ENCODE measurements at regions not wholly inside any gene's neighbourhood (a gene's known extent, or its start where the extent isn't known, plus 50 kb on each side); places are given as distances from the start of the nearest gene placed in this dataset.

DNA sequence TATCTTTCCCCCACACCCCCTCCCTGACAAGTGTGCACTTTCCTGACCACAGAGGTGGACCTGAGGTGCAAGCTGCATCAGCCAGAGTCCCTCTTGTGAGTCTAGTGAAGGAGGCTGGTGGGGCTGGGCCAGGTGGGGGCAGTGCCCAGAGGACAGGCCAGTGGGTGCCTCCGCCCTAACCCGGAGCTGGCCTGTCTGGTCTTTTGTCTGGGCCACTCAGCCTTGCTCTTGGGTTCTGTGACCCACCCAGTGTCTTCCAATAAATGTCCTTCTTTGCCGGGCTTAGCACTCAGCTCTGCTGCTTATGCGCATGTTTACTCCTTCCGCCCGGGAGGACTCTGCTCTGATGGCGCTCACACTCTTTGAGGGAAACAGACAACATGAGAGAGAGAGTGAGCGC is 526.2 kb downstream of the TBC1D22A start:
- Histone ChIP-seq H3K4me1 (ENCODE audit: control insufficient read depth, low read length) (no peaks in the 10 kb centered on the region), H3K36me3 (ENCODE audit: control insufficient read depth, low read length) (no peaks in the 10 kb centered on the region), H3K9me2 (replicated peaks; ENCODE audit: control insufficient read depth, low read length) (no peaks in the 10 kb centered on the region), H3K9me3 (ENCODE audit: control insufficient read depth, insufficient read depth, low read length) (no peaks in the 10 kb centered on the region), H4K20me1 (ENCODE audit: control insufficient read depth, insufficient read depth, low read depth, low read length) (no peaks in the 10 kb centered on the region), H3K79me2 (ENCODE audit: control insufficient read depth, low read length) (no peaks in the 10 kb centered on the region), H3F3A (ENCODE audit: control insufficient read depth, insufficient read depth) (no peaks in the 10 kb centered on the region), H3K27me3 (ENCODE audit: control insufficient read depth, low read length) (no peaks in the 10 kb centered on the region), H3K27ac (ENCODE audit: low read depth, low read length) (no peak overlapping the region), H3K4me3 (ENCODE audit: low read length) (no peak overlapping the region), H3K4me2 (ENCODE audit: low read length) (no peak overlapping the region)
- no peak for TF ChIP-seq EZH2phosphoT487 (IDR thresholded peaks at IDR 0.05; ENCODE audit: borderline replicate concordance, low read length)

- H3K4me3 ChIP-seq (ENCODE audit: low read length) = no peak overlapping the region
- no peaks in the 10 kb centered on the region for H3F3A ChIP-seq (ENCODE audit: control insufficient read depth, insufficient read depth)
- H3K79me2 ChIP-seq (ENCODE audit: control insufficient read depth, low read length) = no peaks in the 10 kb centered on the region
- H3K36me3 ChIP-seq (ENCODE audit: control insufficient read depth, low read length) = no peaks in the 10 kb centered on the region
- H4K20me1 ChIP-seq (ENCODE audit: control insufficient read depth, insufficient read depth, low read depth, low read length) = no peaks in the 10 kb centered on the region
- no peaks in the 10 kb centered on the region for H3K27me3 ChIP-seq (ENCODE audit: control insufficient read depth, low read length)
- no peaks in the 10 kb centered on the region for H3K4me1 ChIP-seq (ENCODE audit: control insufficient read depth, low read length)
- H3K4me2 ChIP-seq (ENCODE audit: low read length) = no peak overlapping the region
- H3K27ac ChIP-seq (ENCODE audit: low read depth, low read length) = no peak overlapping the region
- H3K9me3 ChIP-seq (ENCODE audit: control insufficient read depth, insufficient read depth, low read length) = no peaks in the 10 kb centered on the region
- H3K9me2 ChIP-seq (replicated peaks; ENCODE audit: control insufficient read depth, low read length) = no peaks in the 10 kb centered on the region
- TF ChIP-seq CTCF (IDR thresholded peaks at IDR 0.05; ENCODE audit: low read depth, low read length, poor library complexity, severe bottlenecking) = no peak
- no peak for TF ChIP-seq EZH2phosphoT487 (IDR thresholded peaks at IDR 0.05; ENCODE audit: borderline replicate concordance, low read length)
These were observed 525.1 kb downstream of the TBC1D22A start for GRCh38 chr22:47287516-47287915.

DNA sequence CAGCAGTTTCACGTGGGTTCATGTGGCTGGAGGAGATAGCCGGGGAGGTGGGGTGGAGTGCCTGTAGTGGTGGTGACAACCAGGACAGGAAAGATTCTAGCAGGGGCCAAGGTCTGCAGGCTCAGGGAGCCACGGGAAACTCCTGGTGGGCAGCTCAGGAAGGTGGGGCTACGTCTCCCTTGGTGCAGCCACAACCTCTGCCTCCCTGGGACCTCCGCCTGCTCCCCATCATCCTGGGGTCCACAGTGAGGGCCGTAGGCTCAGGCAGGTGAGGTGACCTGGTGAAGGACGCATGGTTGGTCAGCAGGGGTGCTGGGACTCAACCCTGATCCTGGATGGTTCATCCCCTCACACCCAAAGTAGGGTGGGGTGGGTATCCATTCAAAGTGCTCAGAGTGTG is 524.1 kb downstream of the TBC1D22A start:
- Histone ChIP-seq H3F3A (ENCODE audit: control insufficient read depth, insufficient read depth) (no peaks in the 10 kb centered on the region), H3K9me2 (replicated peaks; ENCODE audit: control insufficient read depth, low read length) (no peaks in the 10 kb centered on the region), H4K20me1 (ENCODE audit: control insufficient read depth, insufficient read depth, low read depth, low read length) (no peaks in the 10 kb centered on the region), H3K79me2 (ENCODE audit: control insufficient read depth, low read length) (no peaks in the 10 kb centered on the region), H3K4me1 (ENCODE audit: control insufficient read depth, low read length) (no peaks in the 10 kb centered on the region), H3K36me3 (ENCODE audit: control insufficient read depth, low read length) (no peaks in the 10 kb centered on the region), H3K4me3 (ENCODE audit: low read length) (no peak overlapping the region), H3K27me3 (ENCODE audit: control insufficient read depth, low read length) (no peaks in the 10 kb centered on the region), H3K27ac (ENCODE audit: low read depth, low read length) (no peak overlapping the region), H3K4me2 (ENCODE audit: low read length) (no peak overlapping the region), H3K9me3 (ENCODE audit: control insufficient read depth, insufficient read depth, low read length) (no peaks in the 10 kb centered on the region)
- no peak for TF ChIP-seq EZH2phosphoT487 (IDR thresholded peaks at IDR 0.05; ENCODE audit: borderline replicate concordance, low read length)
- no peak for TF ChIP-seq CTCF (IDR thresholded peaks at IDR 0.05; ENCODE audit: low read depth, low read length, poor library complexity, severe bottlenecking)

- H3K4me3 ChIP-seq (ENCODE audit: low read length) = no peak overlapping the region
- no peak for TF ChIP-seq CTCF (IDR thresholded peaks at IDR 0.05; ENCODE audit: low read depth, low read length, poor library complexity, severe bottlenecking)
- no peak for TF ChIP-seq EZH2phosphoT487 (IDR thresholded peaks at IDR 0.05; ENCODE audit: borderline replicate concordance, low read length)
- H3K4me1 ChIP-seq (ENCODE audit: control insufficient read depth, low read length) = no peaks in the 10 kb centered on the region
- no peaks in the 10 kb centered on the region for H3K79me2 ChIP-seq (ENCODE audit: control insufficient read depth, low read length)
- H3K9me2 ChIP-seq (replicated peaks; ENCODE audit: control insufficient read depth, low read length) = no peaks in the 10 kb centered on the region
- H3F3A ChIP-seq (ENCODE audit: control insufficient read depth, insufficient read depth) = no peaks in the 10 kb centered on the region
- H3K36me3 ChIP-seq (ENCODE audit: control insufficient read depth, low read length) = no peaks in the 10 kb centered on the region
- H3K9me3 ChIP-seq (ENCODE audit: control insufficient read depth, insufficient read depth, low read length) = no peaks in the 10 kb centered on the region
- no peak overlapping the region for H3K4me2 ChIP-seq (ENCODE audit: low read length)
- no peaks in the 10 kb centered on the region for H4K20me1 ChIP-seq (ENCODE audit: control insufficient read depth, insufficient read depth, low read depth, low read length)
- H3K27ac ChIP-seq (ENCODE audit: low read depth, low read length) = no peak overlapping the region
- no peaks in the 10 kb centered on the region for H3K27me3 ChIP-seq (ENCODE audit: control insufficient read depth, low read length)
These were observed 523.5 kb downstream of the TBC1D22A start for GRCh38 chr22:47285981-47286380.
